H1 (cell line): ENCODE measurements at regions not wholly inside any gene's neighbourhood (a gene's known extent, or its start where the extent isn't known, plus 50 kb on each side); places are given as distances from the start of the nearest gene placed in this dataset.

Experiments
- CTCF ChIA-PET: fragments of 300-600 bp; sonication (Branson Sonifier 250); formaldehyde crosslinking; loops from one replicate; lab custom pipeline; 2021; ENCODE audit not compliant: partially characterized antibody; lab: Charles Lee
- POLR2A ChIA-PET: fragments of 300-600 bp; sonication (Branson Sonifier 250); formaldehyde crosslinking; loops from one replicate; lab custom pipeline; 2021; ENCODE audit warnings: inconsistent platforms; ENCODE audit not compliant: partially characterized antibody; lab: Charles Lee
- DNase-seq, 2 experiments: peaks; one replicate each; pipeline versions ENCODE4 v3.0.0 to v3.0.0-alpha.2; 2010 to 2022; ENCODE audit warnings: low spot score in 2 of 2, low read depth in 1 of 2, mixed read lengths in 1 of 2
- FAIRE-seq: peaks from 2 replicates; lab custom pipeline; 2011; peaks lifted over from hg19 to GRCh38; lab: Jason Lieb, UNC
- H2AFZ ChIP-seq: 2 replicates; pipeline ENCODE4 v1.8.1; 2012; ENCODE audit warnings: low read length, inconsistent platforms
- H2AK5ac ChIP-seq: 2 replicates; pipeline ENCODE4 v1.6.1; 2013; ENCODE audit warnings: low read depth, low read length
- H2BK120ac ChIP-seq: replicated peaks from 2 replicates; pipeline ENCODE3; 2013; ENCODE audit warnings: low read depth, low read length, inconsistent platforms
- H2BK12ac ChIP-seq: 2 replicates; pipeline ENCODE4 v1.6.1; 2013; ENCODE audit warnings: low read depth, low read length
- H2BK15ac ChIP-seq: 2 replicates; pipeline ENCODE4 v1.6.1; 2013; ENCODE audit warnings: low read length
- H2BK20ac ChIP-seq: 2 replicates; pipeline ENCODE4 v1.6.1; 2013; ENCODE audit warnings: low read length
- H2BK5ac ChIP-seq: 2 replicates; pipeline ENCODE4 v1.6.1; 2013; ENCODE audit warnings: low read depth, low read length
- H3K14ac ChIP-seq: 2 replicates; pipeline ENCODE4 v1.6.1; 2013; ENCODE audit warnings: inconsistent platforms; ENCODE audit not compliant: insufficient read length
- H3K18ac ChIP-seq: 2 replicates; pipeline ENCODE4 v1.6.1; 2013; ENCODE audit warnings: low read length; ENCODE audit errors: extremely low read depth
- H3K23ac ChIP-seq: 2 replicates; pipeline ENCODE4 v1.6.1; 2013; ENCODE audit warnings: inconsistent platforms; ENCODE audit not compliant: insufficient read length
- H3K23me2 ChIP-seq: 2 replicates; pipeline ENCODE4 v1.6.1; 2013; ENCODE audit warnings: low read depth, low read length
- H3K27ac ChIP-seq: 2 replicates; pipeline ENCODE4 v1.6.1; 2011; ENCODE audit warnings: low read depth, low read length, inconsistent platforms
- H3K27me3 ChIP-seq, 4 experiments: replicated peaks in 1 of 4; 1 replicate in 1 of 4; 2 replicates in 3 of 4; pipeline versions ENCODE4 v1.6.1 to v1.8.1; 2011 to 2013; ENCODE audit warnings: low read length in 3 of 4, mild to moderate bottlenecking in 3 of 4, inconsistent platforms in 2 of 4, mixed read lengths in 2 of 4, moderate library complexity in 1 of 4; ENCODE audit not compliant: control insufficient read depth in 3 of 4, insufficient read depth in 3 of 4; ENCODE audit errors: extremely low read depth in 1 of 4
- H3K36me3 ChIP-seq, 4 experiments: 2 replicates each; pipeline versions ENCODE4 v1.6.1 to v1.8.1; 2011 to 2013; ENCODE audit warnings: mild to moderate bottlenecking in 4 of 4, low read length in 3 of 4, moderate library complexity in 2 of 4, control low read depth in 1 of 4, inconsistent platforms in 1 of 4; ENCODE audit not compliant: insufficient read depth in 4 of 4, control insufficient read depth in 2 of 4
- H3K4ac ChIP-seq: replicated peaks from 2 replicates; pipeline ENCODE3; 2013; ENCODE audit warnings: low read length, low read depth, mixed read lengths, inconsistent platforms; ENCODE audit not compliant: insufficient read length
- H3K4me1 ChIP-seq, 4 experiments: replicated peaks in 1 of 4; 1 replicate in 1 of 4; 2 replicates in 3 of 4; pipeline versions ENCODE4 v1.6.1 to v1.8.1; 2011 to 2013; ENCODE audit warnings: low read length in 3 of 4, inconsistent platforms in 2 of 4, mixed read lengths in 1 of 4; ENCODE audit not compliant: insufficient read depth in 4 of 4, control insufficient read depth in 3 of 4
- H3K4me2 ChIP-seq, 2 experiments: 2 replicates each; pipeline versions ENCODE4 v1.6.1 to v1.8.1; 2011 to 2013; ENCODE audit warnings: low read depth in 2 of 2, low read length in 2 of 2, control low read depth in 1 of 2, inconsistent platforms in 1 of 2, mild to moderate bottlenecking in 1 of 2; ENCODE audit not compliant: insufficient read depth in 1 of 2
- H3K4me3 ChIP-seq, 4 experiments: fragments of 200-600, 300-600 bp in 1 of 4; sonication (generic), shearing (Covaris generic), sonication (Bioruptor Twin) in 1 of 4; 2 replicates each; pipeline versions ENCODE4 v1.5.1 to v1.8.1; 2011 to 2016; ENCODE audit warnings: low read length in 4 of 4, low read depth in 3 of 4, control low read depth in 2 of 4, inconsistent platforms in 2 of 4, mild to moderate bottlenecking in 2 of 4, mixed read lengths in 1 of 4, moderate library complexity in 1 of 4; ENCODE audit not compliant: insufficient read depth in 2 of 4; ENCODE audit errors: extremely low read depth in 1 of 4
- H3K56ac ChIP-seq: replicated peaks from 2 replicates; pipeline ENCODE3; 2013; ENCODE audit warnings: low read depth, mild to moderate bottlenecking, mixed read lengths, low read length, inconsistent platforms; ENCODE audit not compliant: insufficient read length
- H3K79me1 ChIP-seq: 2 replicates; pipeline ENCODE4 v1.6.1; 2013; ENCODE audit warnings: low read depth, low read length, control low read depth
- H3K79me2 ChIP-seq, 2 experiments: 2 replicates each; pipeline versions ENCODE4 v1.6.1 to v1.8.1; 2012 to 2013; ENCODE audit warnings: low read length in 2 of 2, mild to moderate bottlenecking in 2 of 2, inconsistent platforms in 1 of 2; ENCODE audit not compliant: insufficient read depth in 2 of 2, control insufficient read depth in 1 of 2
- H3K9ac ChIP-seq, 4 experiments: replicated peaks in 1 of 4; 1 replicate in 1 of 4; 2 replicates in 3 of 4; pipeline versions ENCODE4 v1.6.1 to v1.8.1; 2011 to 2013; ENCODE audit warnings: low read depth in 3 of 4, low read length in 3 of 4, control low read depth in 2 of 4, mild to moderate bottlenecking in 2 of 4, moderate library complexity in 2 of 4, inconsistent platforms in 1 of 4; ENCODE audit errors: extremely low read depth in 1 of 4
- H3K9me3 ChIP-seq, 2 experiments: 2 replicates each; pipeline versions ENCODE4 v1.6.1 to v1.8.1; 2012 to 2013; ENCODE audit warnings: mild to moderate bottlenecking in 2 of 2, moderate library complexity in 2 of 2, control low read depth in 1 of 2, inconsistent platforms in 1 of 2, low read depth in 1 of 2, low read length in 1 of 2, mixed read lengths in 1 of 2; ENCODE audit not compliant: insufficient read depth in 2 of 2
- H4K20me1 ChIP-seq, 2 experiments: replicated peaks in 1 of 2; 2 replicates each; pipeline versions ENCODE3 to v1.8.1; 2011 to 2013; ENCODE audit warnings: inconsistent platforms in 2 of 2, low read length in 2 of 2, mild to moderate bottlenecking in 1 of 2; ENCODE audit not compliant: insufficient read depth in 2 of 2, control insufficient read depth in 1 of 2
- H4K5ac ChIP-seq: 2 replicates; pipeline ENCODE4 v1.6.1; 2013; ENCODE audit warnings: low read length, low read depth, mixed read lengths, inconsistent platforms; ENCODE audit not compliant: insufficient read length
- H4K8ac ChIP-seq: 2 replicates; pipeline ENCODE4 v1.8.0; 2013; ENCODE audit warnings: mild to moderate bottlenecking, moderate library complexity, low read length, inconsistent platforms; ENCODE audit not compliant: insufficient read depth; ENCODE audit errors: extremely low read depth
- H4K91ac ChIP-seq: replicated peaks from 2 replicates; pipeline ENCODE3; 2013; ENCODE audit warnings: low read length, mixed read lengths, inconsistent platforms; ENCODE audit not compliant: insufficient read length
- ASH2L ChIP-seq: fragments of 200-600, 300-600 bp; sonication (generic); IDR thresholded peaks from one replicate; pipeline ENCODE4 v1.7.1; 2017; ENCODE audit warnings: low read length
- BCL11A ChIP-seq, 2 experiments: IDR thresholded peaks; one replicate each; pipeline ENCODE4 v1.6.1; 2011; ENCODE audit warnings: low read depth in 2 of 2, low read length in 2 of 2, mild to moderate bottlenecking in 2 of 2
- CBX5 ChIP-seq: fragments of 300-800, 300-1000 bp; sonication (generic); IDR thresholded peaks from 2 replicates; pipeline ENCODE4 v1.7.1; 2016; ENCODE audit warnings: antibody characterized with exemption, low read length, low read depth
- CTCF ChIP-seq, 3 experiments: IDR thresholded peaks; 1 replicate in 2 of 3; 2 replicates in 1 of 3; pipeline versions ENCODE4 v1.5.1 to v1.6.1; 2011; ENCODE audit warnings: low read length in 3 of 3, mild to moderate bottlenecking in 3 of 3, inconsistent platforms in 2 of 3, low read depth in 1 of 3, moderate library complexity in 1 of 3; ENCODE audit not compliant: insufficient read depth in 1 of 3; ENCODE audit errors: control extremely low read depth in 1 of 3
- E2F6 ChIP-seq: IDR thresholded peaks from 2 replicates; pipeline ENCODE4 v1.6.1; 2012; ENCODE audit warnings: inconsistent platforms
- EP300 ChIP-seq, 2 experiments: IDR thresholded peaks; 1 replicate in 1 of 2; 2 replicates in 1 of 2; pipeline ENCODE4 v1.6.1; 2011 to 2012; ENCODE audit warnings: low read depth in 2 of 2, low read length in 2 of 2, mild to moderate bottlenecking in 2 of 2, borderline replicate concordance in 1 of 2, inconsistent platforms in 1 of 2, moderate library complexity in 1 of 2
- PHF8 ChIP-seq: fragments of 200-600 bp; sonication (generic); conservative IDR thresholded peaks from 2 replicates; pipeline ENCODE4 v1.7.1; 2012; ENCODE audit warnings: low read depth, mild to moderate bottlenecking, inconsistent platforms, low read length, moderate library complexity
- POLR2AphosphoS5 ChIP-seq: IDR thresholded peaks from 2 replicates; pipeline ENCODE4 v1.6.1; 2011; ENCODE audit warnings: low read depth, low read length
- POU5F1 ChIP-seq: IDR thresholded peaks from 2 replicates; pipeline ENCODE4 v1.6.1; 2011; ENCODE audit warnings: low read depth, mild to moderate bottlenecking, low read length, moderate library complexity
- RXRA ChIP-seq: IDR thresholded peaks from 2 replicates; pipeline ENCODE4 v1.6.1; 2011; ENCODE audit warnings: low read depth, mild to moderate bottlenecking, low read length, moderate library complexity; ENCODE audit not compliant: insufficient read depth
- SIN3A ChIP-seq, 2 experiments: IDR thresholded peaks in 1 of 2; conservative IDR thresholded peaks in 1 of 2; 2 replicates each; pipeline ENCODE4 v1.6.1; 2011 to 2012; ENCODE audit warnings: low read length in 2 of 2, improper control_type of control experiment in 1 of 2, low read depth in 1 of 2, mild to moderate bottlenecking in 1 of 2
- SP4 ChIP-seq: IDR thresholded peaks from 2 replicates; pipeline ENCODE4 v1.6.1; 2012; ENCODE audit warnings: low read length, inconsistent platforms
- SRF ChIP-seq: IDR thresholded peaks from 2 replicates; pipeline ENCODE4 v1.6.1; 2011; ENCODE audit warnings: mild to moderate bottlenecking, low read depth, low read length, moderate library complexity

GRCh38 chr2:67596871-67597270, 199.7 kb downstream of the ETAA1 start:
- Histone ChIP-seq H4K5ac (no peak overlapping the region), H2AK5ac (no peak overlapping the region), H3K9ac (no peak overlapping the region), H3K27ac (no peak overlapping the region), H2BK12ac (no peak overlapping the region), H3K79me1 (no peaks in the 10 kb centered on the region), H3K23me2 (no peaks in the 10 kb centered on the region), H2BK120ac (no peak overlapping the region), H2AFZ (no peak overlapping the region), H3K9me3 (no peaks in the 10 kb centered on the region), H3K14ac (no peak overlapping the region), H3K56ac (no peak overlapping the region), H3K4ac (no peak overlapping the region), H4K20me1 (no peaks in the 10 kb centered on the region), H3K79me2 (no peaks in the 10 kb centered on the region), H3K4me2 (no peak overlapping the region), H3K27me3 (no peaks in the 10 kb centered on the region), H3K23ac (no peak overlapping the region), H4K8ac (no peak overlapping the region), H3K4me3 (no peak overlapping the region), H4K91ac (no peak overlapping the region), H3K18ac (no peak overlapping the region), H3K4me1 (no peaks in the 10 kb centered on the region), H3K36me3 (no peaks in the 10 kb centered on the region), H2BK20ac (no peak overlapping the region), H2BK5ac (no peak overlapping the region), H2BK15ac (no peak overlapping the region)
- no peak for TF ChIP-seq PHF8
- no peak for TF ChIP-seq POLR2AphosphoS5
- TF ChIP-seq SP4, result no peak
- no peak for TF ChIP-seq RXRA
- TF ChIP-seq SIN3A (conservative IDR thresholded peaks at IDR 0.05 in 1 of 2, IDR thresholded peaks at IDR 0.05 in 1 of 2; ENCODE audit: low read depth in 1 of 2, low read length in 2 of 2), result no peak
- TF ChIP-seq POU5F1, result no peak
- no peak for TF ChIP-seq BCL11A (IDR thresholded peaks at IDR 0.05; ENCODE audit: low read depth in 2 of 2, low read length in 2 of 2)
- no peak for TF ChIP-seq EP300 (IDR thresholded peaks at IDR 0.05; ENCODE audit: borderline replicate concordance in 1 of 2, low read depth in 2 of 2, low read length in 2 of 2)
- TF ChIP-seq CBX5, result no peak
- TF ChIP-seq SRF, result no peak
- no peak for TF ChIP-seq E2F6
- TF ChIP-seq CTCF (IDR thresholded peaks at IDR 0.05; ENCODE audit: control extremely low read depth in 1 of 3, insufficient read depth in 1 of 3, low read depth in 1 of 3, low read length in 3 of 3), result no peak
- TF ChIP-seq ASH2L, result no peak
- DNase-seq (no peak), FAIRE-seq (no peak)
- ChIA-PET CTCF (interaction anchor here (0.9 kb wide), 1 partner anchor 127 kb away, joined by 3 read pairs; no protein-coding TSS in a partner anchor), POLR2A (no interaction called here)
